Sigmoid colon (tissue), 6 donors: ENCODE measurements at regions not wholly inside any gene's neighbourhood (a gene's known extent, or its start where the extent isn't known, plus 50 kb on each side); places are given as distances from the start of the nearest gene placed in this dataset.
"Not testable (repeated sequence)": the region's sequence is repeated elsewhere in the genome, so short reads cannot be mapped to it uniquely, and the experiment has no call there.

Source experiments
- DNase-seq: peaks from one replicate; pipeline ENCODE4 v3.0.0-alpha.2; 2019
- H3K27ac ChIP-seq, 4 donors: fragments of 200-600 bp; sonication (generic); one replicate each; pipeline ENCODE4 v1.5.1; 2016 to 2019; ENCODE audit warnings: mild to moderate bottlenecking in 1 of 4
- H3K27me3 ChIP-seq, 3 donors: fragments of 200-600 bp; sonication (generic); one replicate each; pipeline ENCODE4 v1.5.1; 2019; ENCODE audit warnings: mild to moderate bottlenecking in 1 of 3
- H3K36me3 ChIP-seq, 4 donors: fragments of 200-600 bp; sonication (generic); one replicate each; pipeline ENCODE4 v1.5.1; 2016 to 2019
- H3K4me1 ChIP-seq, 4 donors: fragments of 200-600 bp; sonication (generic); one replicate each; pipeline ENCODE4 v1.5.1; 2017 to 2019
- H3K4me3 ChIP-seq, 4 donors: fragments of 200-600 bp; sonication (generic); one replicate each; pipeline ENCODE4 v1.5.1; 2017 to 2019; ENCODE audit warnings: mild to moderate bottlenecking in 2 of 4, moderate library complexity in 1 of 4
- H3K9me3 ChIP-seq, 4 donors: fragments of 200-600 bp in 3 of 4; sonication (generic) in 3 of 4; one replicate each; pipeline versions ENCODE4 v1.5.1 to v1.6.1; 2013 to 2019
- EP300 ChIP-seq, 4 donors: sonication (generic); formaldehyde crosslinking; IDR thresholded peaks; one replicate each; pipeline ENCODE4 v1.6.1; 2017; ENCODE audit warnings: antibody characterized with exemption in 4 of 4
- POLR2A ChIP-seq, 2 donors: fragments of 450-650 bp; IDR thresholded peaks; one replicate each; pipeline ENCODE4 v1.6.1; 2016; ENCODE audit warnings: antibody characterized with exemption in 2 of 2, mild to moderate bottlenecking in 2 of 2, moderate library complexity in 2 of 2
- POLR2AphosphoS5 ChIP-seq, 4 donors: sonication (generic); formaldehyde crosslinking; IDR thresholded peaks; one replicate each; pipeline ENCODE4 v1.6.1; 2017; ENCODE audit warnings: antibody characterized with exemption in 4 of 4
- WGBS, 2 donors: extraction: QIAGEN DNeasy Blood & Tissue Kit; methylation state at CpG; one replicate each; pipeline ENCODE4 v1.1.7; 2013; 5-methylcytosine and 5-hydroxymethylcytosine counted together
- intact Hi-C: fragments of 100-400 bp; cut with DNase I; formaldehyde crosslinking; loops from one replicate; pipeline ENCODE4 v1.15.1; 2023
- TF ChIP-seq, protein P1 (sequence below), 4 experiments: fragments of 450-650 bp in 3 of 4; fragments of 200-600 bp in 1 of 4; IDR thresholded peaks; one replicate each; pipeline ENCODE4 v1.5.1; 2016 to 2019; ENCODE audit warnings: antibody characterized with exemption in 4 of 4, mild to moderate bottlenecking in 3 of 4, moderate library complexity in 2 of 4
- donor health status: healthy with polysubstance abuse.
- donor health status: healthy.

- 60 to 67% methylated on average over 3 of the region's 3 CpGs for WGBS, 2 donors
- DNase-seq, result no peak
Observed at GRCh38 chr1:143748906-143749305, 222.9 kb downstream of the FAM72C start.

DNA sequence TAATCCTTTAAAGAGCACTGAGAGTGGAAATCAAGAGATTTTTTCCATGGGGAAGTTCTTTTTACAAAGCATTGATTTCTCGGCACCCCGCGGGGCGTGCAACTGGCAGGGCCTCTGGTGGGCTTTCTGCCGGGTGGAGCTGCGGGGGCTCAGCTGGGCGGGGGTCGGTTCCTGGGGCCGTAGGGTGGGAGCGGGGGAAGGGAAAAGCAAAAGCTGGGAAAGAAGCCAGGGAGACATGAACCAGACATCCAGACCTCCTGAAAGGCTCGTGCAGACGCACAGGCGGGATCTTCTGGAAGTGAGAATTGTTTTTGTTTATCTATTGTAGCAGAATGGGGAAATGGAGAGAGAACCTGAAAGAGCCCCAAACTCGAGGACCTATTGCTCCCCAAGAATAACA lies 235.2 kb downstream of the FAM72C start:
- Histone ChIP-seq H3K9me3 (no peaks in the 10 kb centered on the region), H3K36me3 (no peaks in the 10 kb centered on the region), H3K4me3 (no peak overlapping the region), H3K27ac (no peak overlapping the region), H3K4me1 (no peaks in the 10 kb centered on the region), H3K27me3 (peaks cover 0 to 11% (median 10%) of the 10 kb centered on the region in 3 donors)
- DNase-seq, result no peak
- 3 to 6% methylated on average over 14 of the region's 14 CpGs for WGBS, 2 donors
- TF ChIP-seq POLR2A (IDR thresholded peaks at IDR 0.05), result no peak
- TF ChIP-seq POLR2AphosphoS5 (IDR thresholded peaks at IDR 0.05), result no peak
- no peak for TF ChIP-seq EP300 (IDR thresholded peaks at IDR 0.05)
- TF ChIP-seq, protein P1, sequence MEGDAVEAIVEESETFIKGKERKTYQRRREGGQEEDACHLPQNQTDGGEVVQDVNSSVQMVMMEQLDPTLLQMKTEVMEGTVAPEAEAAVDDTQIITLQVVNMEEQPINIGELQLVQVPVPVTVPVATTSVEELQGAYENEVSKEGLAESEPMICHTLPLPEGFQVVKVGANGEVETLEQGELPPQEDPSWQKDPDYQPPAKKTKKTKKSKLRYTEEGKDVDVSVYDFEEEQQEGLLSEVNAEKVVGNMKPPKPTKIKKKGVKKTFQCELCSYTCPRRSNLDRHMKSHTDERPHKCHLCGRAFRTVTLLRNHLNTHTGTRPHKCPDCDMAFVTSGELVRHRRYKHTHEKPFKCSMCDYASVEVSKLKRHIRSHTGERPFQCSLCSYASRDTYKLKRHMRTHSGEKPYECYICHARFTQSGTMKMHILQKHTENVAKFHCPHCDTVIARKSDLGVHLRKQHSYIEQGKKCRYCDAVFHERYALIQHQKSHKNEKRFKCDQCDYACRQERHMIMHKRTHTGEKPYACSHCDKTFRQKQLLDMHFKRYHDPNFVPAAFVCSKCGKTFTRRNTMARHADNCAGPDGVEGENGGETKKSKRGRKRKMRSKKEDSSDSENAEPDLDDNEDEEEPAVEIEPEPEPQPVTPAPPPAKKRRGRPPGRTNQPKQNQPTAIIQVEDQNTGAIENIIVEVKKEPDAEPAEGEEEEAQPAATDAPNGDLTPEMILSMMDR (IDR thresholded peaks at IDR 0.05), result no peak
- intact Hi-C loops, result no loop called here

More at GRCh38 chr1:143748906-143749305, 222.9 kb downstream of the FAM72C start:
- Histone ChIP-seq H3K36me3 (no peaks in the 10 kb centered on the region), H3K9me3 (no peaks in the 10 kb centered on the region), H3K4me1 (no peaks in the 10 kb centered on the region), H3K27ac (no peak overlapping the region), H3K27me3 (no peaks in the 10 kb centered on the region), H3K4me3 (no peak overlapping the region)
- intact Hi-C loops, result no loop called here
- no peak for TF ChIP-seq POLR2AphosphoS5 (IDR thresholded peaks at IDR 0.05)
- no peak for TF ChIP-seq EP300 (IDR thresholded peaks at IDR 0.05)
- TF ChIP-seq, protein P1 (IDR thresholded peaks at IDR 0.05), result no peak
- no peak for TF ChIP-seq POLR2A (IDR thresholded peaks at IDR 0.05)

- 5% methylated on average over 36 of the region's 36 CpGs for WGBS, 2 donors
- TF ChIP-seq, protein P1 (IDR thresholded peaks at IDR 0.05), result no peak
- TF ChIP-seq POLR2AphosphoS5 (IDR thresholded peaks at IDR 0.05) (no peak), EP300 (IDR thresholded peaks at IDR 0.05) (no peak), POLR2A (IDR thresholded peaks at IDR 0.05) (no peak)
- intact Hi-C loops, result no loop called here
- H3K4me1 ChIP-seq, result no peaks in the 10 kb centered on the region
- DNase-seq, result no peak
- H3K27ac ChIP-seq, result no peak overlapping the region
- no peak overlapping the region for H3K4me3 ChIP-seq
- no peaks in the 10 kb centered on the region for H3K36me3 ChIP-seq
- no peaks in the 10 kb centered on the region for H3K9me3 ChIP-seq
- peaks cover 0 to 11% (median 10%) of the 10 kb centered on the region in 3 donors for H3K27me3 ChIP-seq
Observed at GRCh38 chr1:143735764-143736461, 235.9 kb downstream of the FAM72C start.

DNA sequence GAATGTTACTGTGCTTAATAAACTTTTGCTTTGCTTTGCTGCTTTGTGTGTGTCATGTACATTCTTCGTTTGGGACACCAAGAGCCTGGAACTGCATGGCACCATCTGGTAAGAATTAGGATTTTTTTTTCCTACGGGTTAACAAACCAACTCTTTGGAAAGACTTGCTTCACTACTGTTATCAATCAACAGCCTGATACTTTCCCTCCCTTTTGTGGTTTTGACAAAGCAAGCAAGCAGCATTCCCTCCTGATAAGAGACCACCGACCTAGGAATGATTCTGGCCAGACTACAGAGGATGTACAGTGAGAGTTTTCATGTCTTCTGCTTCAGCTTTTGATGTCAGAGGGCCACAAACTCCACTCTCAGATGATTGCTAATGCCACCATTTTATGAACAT lies 237.5 kb downstream of the FAM72C start:
- H3K4me1 ChIP-seq, DNase-seq, H3K4me3 ChIP-seq, H3K36me3 ChIP-seq, intact Hi-C loops, H3K27ac ChIP-seq, H3K9me3 ChIP-seq: not testable (repeated sequence)
- peaks cover 0 to 11% (median 10%) of the 10 kb centered on the region in 3 donors for H3K27me3 ChIP-seq
- 61 to 62% methylated on average over 3 of the region's 3 CpGs for WGBS, 2 donors

- H3K9me3 ChIP-seq, H3K27ac ChIP-seq, H3K4me3 ChIP-seq, DNase-seq, H3K36me3 ChIP-seq, intact Hi-C loops, H3K4me1 ChIP-seq: not testable (repeated sequence)
- WGBS, 2 donors, result 91 to 93% methylated on average over 6 of the region's 6 CpGs
- H3K27me3 ChIP-seq, result peaks cover 0 to 12% (median 10%) of the 10 kb centered on the region in 3 donors
Observed at GRCh38 chr1:143730890-143731289, 240.9 kb downstream of the FAM72C start.

DNA sequence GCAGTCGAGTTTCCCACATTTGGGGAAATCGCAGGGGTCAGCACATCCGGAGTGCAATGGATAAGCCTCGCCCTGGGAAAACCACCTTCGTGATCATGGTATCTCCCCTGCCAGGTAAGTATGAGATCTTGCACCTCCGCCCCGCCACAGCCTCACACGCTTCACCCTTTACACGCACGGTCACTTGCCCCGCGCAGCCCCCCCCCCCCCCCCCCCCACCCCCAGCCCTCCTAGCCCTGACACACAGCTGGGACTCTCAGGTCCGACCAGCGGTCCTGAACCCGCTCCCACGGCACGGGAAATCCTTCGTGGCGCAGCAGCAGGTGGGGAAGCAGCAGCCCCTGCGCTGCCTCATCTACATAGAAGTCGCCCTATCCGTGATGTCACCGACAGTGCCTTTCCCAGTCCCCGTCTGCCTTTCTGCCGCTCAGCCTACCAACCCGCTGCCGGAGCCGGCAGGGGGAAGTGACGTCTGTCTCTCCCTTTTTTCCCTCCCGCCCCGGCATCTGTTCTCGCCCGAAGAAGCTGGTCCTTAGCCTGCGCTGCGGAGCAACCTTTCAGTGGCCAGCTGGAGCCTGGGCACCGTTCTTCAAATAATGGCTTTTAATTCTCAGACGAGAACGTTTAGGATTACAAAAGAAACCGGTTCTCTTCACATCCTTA lies 242.2 kb downstream of the FAM72C start:
- intact Hi-C loops, H3K4me1 ChIP-seq, H3K9me3 ChIP-seq, H3K27me3 ChIP-seq, H3K4me3 ChIP-seq, H3K36me3 ChIP-seq, DNase-seq, H3K27ac ChIP-seq: not testable (repeated sequence)
- WGBS, 2 donors, result 2 to 3% methylated on average over 21 of the region's 39 CpGs

DNA sequence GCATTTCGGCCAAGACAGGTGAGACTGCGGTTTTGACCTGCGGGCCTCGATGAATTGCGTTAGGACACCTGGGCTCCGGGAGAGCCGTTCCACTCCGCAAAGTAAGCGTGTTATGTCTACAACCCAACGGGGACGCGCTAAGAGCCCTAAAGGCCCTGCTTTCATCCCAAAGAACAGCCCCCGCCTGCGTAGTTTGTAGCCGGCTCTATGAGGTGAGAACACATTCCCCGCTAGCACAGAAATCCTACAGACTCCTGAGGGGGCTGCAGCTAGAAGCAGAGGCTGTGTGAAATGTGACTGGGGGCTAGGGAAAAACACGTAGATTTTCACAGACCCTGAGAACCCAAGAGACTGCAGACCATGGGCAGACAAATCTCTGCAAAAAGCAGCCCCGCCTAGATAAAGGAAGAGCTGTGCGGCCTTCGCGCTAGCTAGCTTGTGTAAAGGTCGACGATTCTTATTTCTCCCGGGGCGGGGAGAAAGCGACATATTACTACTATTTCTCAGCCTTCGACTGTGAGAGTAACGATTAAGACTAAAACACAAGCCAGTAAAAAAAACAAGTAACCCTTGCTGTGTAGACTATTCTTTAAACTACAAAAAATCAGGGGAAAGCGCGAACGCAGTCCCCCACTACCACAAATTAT lies 242.9 kb downstream of the FAM72C start:
- H3K27ac ChIP-seq, H3K36me3 ChIP-seq, intact Hi-C loops, H3K4me1 ChIP-seq, H3K4me3 ChIP-seq, DNase-seq, H3K27me3 ChIP-seq, H3K9me3 ChIP-seq: not testable (repeated sequence)
- 3% methylated on average over 7 of the region's 31 CpGs for WGBS, 2 donors
